ENCODE measurements at regions not wholly inside any gene's neighbourhood (a gene's known extent, or its start where the extent isn't known, plus 50 kb on each side); places are given as distances from the start of the nearest gene placed in this dataset.

DNA sequence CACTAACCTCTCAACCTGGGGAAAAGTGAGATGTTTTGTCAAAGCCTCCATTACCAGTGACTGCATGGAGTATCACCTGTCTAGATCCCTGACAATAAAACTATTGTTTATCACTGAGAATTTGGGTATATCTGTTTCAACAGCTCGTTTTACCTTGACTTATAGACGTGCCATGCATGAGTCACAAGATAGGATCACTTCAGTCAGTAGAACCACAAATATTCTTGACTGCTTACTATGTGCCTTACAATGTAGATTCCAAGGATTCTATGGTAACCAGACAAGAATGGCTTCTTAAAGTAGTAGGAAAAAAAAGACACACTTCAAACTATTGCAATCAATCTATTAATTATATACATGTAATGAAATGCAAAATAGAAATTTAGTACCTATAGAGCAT, 55.7 kb upstream of the GRM7 start:
- H3K79me2 ChIP-seq (ENCODE audit: insufficient read depth, low read length): no peaks in the 10 kb centered on the region
- H2AFZ ChIP-seq (ENCODE audit: low read length): no peak overlapping the region
- no peak overlapping the region for H3K4me2 ChIP-seq (ENCODE audit: low read depth, low read length, poor library complexity, severe bottlenecking)
- no peaks in the 10 kb centered on the region for H3K36me3 ChIP-seq (ENCODE audit: insufficient read depth, low read length)
- H3K9ac ChIP-seq (ENCODE audit: low read depth, low read length, poor library complexity, severe bottlenecking): no peak overlapping the region
- no peak overlapping the region for H3K4me3 ChIP-seq (ENCODE audit: low read length, poor library complexity, severe bottlenecking)
- peaks cover 17% of the 10 kb centered on the region for H3K4me1 ChIP-seq (ENCODE audit: insufficient read depth, low read length, poor library complexity, severe bottlenecking)
- no peaks in the 10 kb centered on the region for H3K27me3 ChIP-seq (ENCODE audit: insufficient read depth, low read length, poor library complexity, severe bottlenecking)
- no peaks in the 10 kb centered on the region for H3K9me3 ChIP-seq (ENCODE audit: insufficient read depth, low read depth, low read length)
- TF ChIP-seq EZH2phosphoT487 (IDR thresholded peaks at IDR 0.05; ENCODE audit: borderline replicate concordance): no peak
- no peak for TF ChIP-seq CTCF (conservative IDR thresholded peaks at IDR 0.05; ENCODE audit: low read length)
- H3F3A ChIP-seq (ENCODE audit: low read depth): no peaks in the 10 kb centered on the region
- no peaks in the 10 kb centered on the region for H3K9me2 ChIP-seq (replicated peaks; ENCODE audit: low read depth, low read length)
- H4K20me1 ChIP-seq (ENCODE audit: insufficient read depth, low read length, poor library complexity, severe bottlenecking): no peaks in the 10 kb centered on the region

- H3K9ac ChIP-seq (ENCODE audit: low read depth, low read length, poor library complexity, severe bottlenecking): no peak overlapping the region
- no peaks in the 10 kb centered on the region for H3K79me2 ChIP-seq (ENCODE audit: insufficient read depth, low read length)
- no peaks in the 10 kb centered on the region for H3F3A ChIP-seq (ENCODE audit: low read depth)
- H3K9me2 ChIP-seq (replicated peaks; ENCODE audit: low read depth, low read length): no peaks in the 10 kb centered on the region
- no peak for TF ChIP-seq EZH2phosphoT487 (IDR thresholded peaks at IDR 0.05; ENCODE audit: borderline replicate concordance)
- no peak for TF ChIP-seq CTCF (conservative IDR thresholded peaks at IDR 0.05; ENCODE audit: low read length)
- no peak overlapping the region for H3K4me2 ChIP-seq (ENCODE audit: low read depth, low read length, poor library complexity, severe bottlenecking)
- H4K20me1 ChIP-seq (ENCODE audit: insufficient read depth, low read length, poor library complexity, severe bottlenecking): no peaks in the 10 kb centered on the region
- H2AFZ ChIP-seq (ENCODE audit: low read length): no peak overlapping the region
- no peaks in the 10 kb centered on the region for H3K9me3 ChIP-seq (ENCODE audit: insufficient read depth, low read depth, low read length)
- H3K36me3 ChIP-seq (ENCODE audit: insufficient read depth, low read length): no peaks in the 10 kb centered on the region
- H3K27me3 ChIP-seq (ENCODE audit: insufficient read depth, low read length, poor library complexity, severe bottlenecking): no peaks in the 10 kb centered on the region
- H3K4me3 ChIP-seq (ENCODE audit: low read length, poor library complexity, severe bottlenecking): no peak overlapping the region
- peaks cover 26% of the 10 kb centered on the region for H3K4me1 ChIP-seq (ENCODE audit: insufficient read depth, low read length, poor library complexity, severe bottlenecking)
Measured at GRCh38 chr3:6806991-6807390, 53.9 kb upstream of the GRM7 start.

DNA sequence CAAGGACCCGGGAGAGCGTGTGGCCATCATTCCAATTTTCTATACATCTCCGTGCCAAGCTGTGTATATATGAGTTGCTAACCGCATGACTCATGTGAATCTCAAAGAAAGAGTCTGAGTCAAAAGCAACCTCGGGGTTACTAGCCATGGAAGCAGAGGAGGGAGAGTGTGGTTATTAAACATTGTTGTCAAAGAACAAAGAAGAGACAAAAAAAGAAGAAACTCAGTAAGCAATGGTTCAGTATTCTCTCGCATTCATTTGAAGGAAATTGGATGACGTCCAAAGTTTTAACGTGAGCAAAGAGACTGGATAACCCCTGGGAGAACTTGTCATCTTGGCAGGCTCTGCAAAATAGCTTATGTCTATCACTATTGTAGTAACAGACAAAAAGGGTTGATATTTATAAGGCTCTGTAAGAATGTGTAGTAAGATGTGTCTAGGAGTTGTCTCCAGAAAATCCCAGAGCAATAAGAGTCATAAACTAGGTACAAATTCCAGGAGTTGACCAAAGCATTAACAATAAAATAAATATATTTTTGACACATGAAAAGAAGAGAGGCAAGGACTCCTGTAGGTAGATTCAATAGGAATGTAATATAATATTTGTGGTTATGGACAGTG, 52.8 kb upstream of the GRM7 start:
- no peak overlapping the region for H3K4me2 ChIP-seq (ENCODE audit: low read depth, low read length, poor library complexity, severe bottlenecking)

More for the DNA sequence above, 52.8 kb upstream of the GRM7 start:
- TF ChIP-seq CTCF (conservative IDR thresholded peaks at IDR 0.05; ENCODE audit: low read length) (no peak), EZH2phosphoT487 (IDR thresholded peaks at IDR 0.05; ENCODE audit: borderline replicate concordance) (no peak)
- H3K9ac ChIP-seq (ENCODE audit: low read depth, low read length, poor library complexity, severe bottlenecking): no peak overlapping the region
- H3K4me3 ChIP-seq (ENCODE audit: low read length, poor library complexity, severe bottlenecking): no peak overlapping the region
- H3K27me3 ChIP-seq (ENCODE audit: insufficient read depth, low read length, poor library complexity, severe bottlenecking): no peaks in the 10 kb centered on the region
- peaks cover 26% of the 10 kb centered on the region for H3K4me1 ChIP-seq (ENCODE audit: insufficient read depth, low read length, poor library complexity, severe bottlenecking)
- no peaks in the 10 kb centered on the region for H4K20me1 ChIP-seq (ENCODE audit: insufficient read depth, low read length, poor library complexity, severe bottlenecking)
- H2AFZ ChIP-seq (ENCODE audit: low read length): no peak overlapping the region
- H3K36me3 ChIP-seq (ENCODE audit: insufficient read depth, low read length): no peaks in the 10 kb centered on the region
- no peaks in the 10 kb centered on the region for H3K9me2 ChIP-seq (replicated peaks; ENCODE audit: low read depth, low read length)
- H3K79me2 ChIP-seq (ENCODE audit: insufficient read depth, low read length): no peaks in the 10 kb centered on the region
- H3F3A ChIP-seq (ENCODE audit: low read depth): no peaks in the 10 kb centered on the region
- H3K9me3 ChIP-seq (ENCODE audit: insufficient read depth, low read depth, low read length): no peaks in the 10 kb centered on the region

Measured in Loucy (cell line).